ENCODE measurements at regions not wholly inside any gene's neighbourhood (a gene's known extent, or its start where the extent isn't known, plus 50 kb on each side); places are given as distances from the start of the nearest gene placed in this dataset.
"Not testable (repeated sequence)": the region's sequence is repeated elsewhere in the genome, so short reads cannot be mapped to it uniquely, and the experiment has no call there.

DNA sequence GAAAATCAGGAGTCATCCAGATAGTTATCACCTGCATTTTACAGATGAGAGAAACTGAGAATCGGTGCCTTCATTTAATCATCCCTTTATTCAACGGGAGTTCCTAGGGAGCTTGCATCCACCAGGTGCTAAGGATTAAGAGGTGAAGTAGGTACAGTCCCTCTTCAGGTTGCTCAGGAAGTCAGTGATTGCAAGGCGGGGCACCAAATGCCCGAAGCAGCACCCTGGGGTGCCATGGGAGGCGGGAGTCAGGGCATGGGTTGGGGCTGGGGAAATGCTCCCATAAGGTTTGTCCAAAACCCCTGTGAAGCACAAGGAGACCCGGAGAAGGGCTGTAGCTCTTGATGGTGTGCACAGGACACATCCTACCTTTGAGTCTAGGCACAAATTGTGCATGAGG lies 98.8 kb upstream of the KLF4 start:
- no peak for DNase-seq (ENCODE audit: low read depth in 2 of 2)

DNA sequence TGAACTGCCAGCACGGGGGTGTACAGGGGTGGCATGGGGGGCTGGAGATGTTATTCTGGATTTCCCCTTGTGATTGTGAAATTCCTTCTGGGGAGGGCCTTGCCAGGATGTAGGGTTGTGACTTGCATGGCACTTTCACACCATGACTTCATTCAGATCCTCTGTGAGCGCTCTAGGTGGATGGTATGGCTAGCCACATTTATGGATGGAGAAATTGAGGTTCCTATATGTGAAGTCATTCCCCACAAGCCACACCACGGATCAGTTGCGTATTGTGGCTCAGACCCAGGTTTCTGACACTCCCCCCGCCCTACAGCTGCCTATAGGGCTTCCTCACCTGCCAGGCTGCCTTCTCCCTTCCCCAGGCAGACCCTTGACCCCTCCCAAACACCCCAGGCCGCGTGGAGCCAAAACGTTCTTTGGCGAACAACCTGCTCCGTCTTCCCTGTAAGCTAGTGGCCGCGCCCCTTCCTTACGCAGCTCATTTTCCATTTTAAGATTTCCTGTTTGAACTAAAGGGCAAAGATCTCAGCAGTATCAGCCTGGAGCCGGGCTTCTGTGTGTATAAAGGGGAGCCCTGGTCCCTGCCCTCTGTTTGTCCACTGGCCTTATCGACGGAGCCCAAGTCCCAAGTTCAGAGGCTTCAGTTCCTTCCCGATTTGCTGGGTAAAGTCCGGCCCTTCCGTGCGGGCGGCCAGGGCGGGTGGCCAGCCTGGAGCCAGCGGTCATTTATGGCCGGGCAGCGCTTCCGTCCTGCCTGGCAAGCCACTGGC lies 97.8 kb upstream of the KLF4 start:
- no peak for DNase-seq (ENCODE audit: low read depth in 2 of 2)

DNA sequence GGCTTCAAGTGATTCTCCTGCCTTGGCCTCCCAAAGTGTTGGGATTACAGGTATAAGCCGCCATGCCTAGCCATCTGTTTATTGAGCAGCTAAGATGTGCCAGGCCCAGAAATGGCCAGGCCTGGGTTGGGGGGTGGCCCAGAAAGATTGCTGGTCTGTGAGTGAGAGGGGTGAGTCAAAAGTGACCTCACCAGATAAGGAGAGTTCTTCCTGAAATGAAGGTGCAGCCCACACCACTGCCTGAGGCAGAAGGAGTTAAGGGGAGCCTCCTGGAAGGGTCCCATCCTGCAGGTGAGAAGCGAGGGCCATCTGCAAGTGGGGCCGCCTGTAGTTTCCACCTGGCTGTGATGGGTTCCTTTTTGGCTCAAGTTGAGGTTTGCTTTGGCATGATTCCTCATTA lies 96.9 kb upstream of the KLF4 start:
- no peak for DNase-seq (ENCODE audit: low read depth in 2 of 2)

DNA sequence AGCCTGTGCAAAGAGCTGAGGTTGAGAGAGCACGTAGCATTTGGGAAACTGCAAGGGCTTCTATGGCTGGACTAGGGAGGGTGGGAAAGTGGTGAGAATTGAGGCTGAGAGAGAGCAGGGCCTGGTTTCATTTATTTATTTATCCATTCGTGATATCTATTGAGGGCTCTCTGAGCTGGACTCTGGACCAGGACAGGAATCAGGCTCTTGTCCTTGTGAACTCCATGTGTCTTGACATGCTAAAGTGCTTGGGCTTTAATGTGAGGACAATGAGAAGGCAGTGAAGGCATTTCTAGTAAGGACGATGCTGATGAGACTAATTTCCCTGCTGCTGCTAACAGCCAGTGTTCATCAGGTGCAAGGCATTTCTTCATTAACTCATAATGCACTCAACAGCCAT lies 95.9 kb upstream of the KLF4 start:
- no peak for DNase-seq (ENCODE audit: low read depth in 2 of 2)

DNA sequence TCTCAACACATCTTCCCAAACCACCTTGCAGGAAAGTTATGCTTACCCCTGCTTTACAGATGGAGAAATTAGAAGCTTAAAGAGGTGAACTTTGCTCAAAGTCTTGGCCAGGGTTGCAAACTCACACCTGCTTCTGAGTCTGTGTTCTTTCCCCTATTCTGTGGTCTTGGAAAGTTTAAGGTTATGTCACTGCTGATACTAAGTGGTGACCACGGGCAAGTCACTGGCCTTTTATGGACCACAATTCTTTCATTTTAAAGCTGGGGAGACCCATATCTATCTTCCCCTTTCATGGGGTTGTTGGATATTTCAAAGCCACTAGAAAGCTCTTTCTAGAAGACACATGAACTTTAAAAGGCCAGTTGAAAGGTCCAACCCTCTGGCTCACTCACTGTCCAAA lies 95.4 kb upstream of the KLF4 start:
- DNase-seq (ENCODE audit: low read depth in 2 of 2): no peak

DNA sequence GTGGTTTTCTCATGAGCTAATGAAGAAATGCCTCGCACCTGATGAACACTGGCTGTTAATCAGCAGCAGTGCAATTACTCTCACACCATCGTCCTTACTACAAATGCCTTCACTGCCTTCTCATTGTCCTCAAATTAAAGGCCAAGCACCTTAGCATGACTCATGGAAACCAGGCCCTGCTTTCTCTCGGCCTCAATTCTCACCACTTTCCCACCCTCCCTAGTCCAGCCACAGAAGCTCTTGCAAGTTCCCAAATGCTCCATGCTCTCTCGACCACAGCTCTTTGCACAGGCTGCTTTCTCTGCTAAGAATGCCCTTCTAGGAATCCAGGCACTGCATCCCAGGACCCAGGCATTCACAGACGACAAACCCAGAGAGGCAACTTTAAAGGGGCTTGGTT lies 94.6 kb upstream of the KLF4 start:
- no peak for DNase-seq (ENCODE audit: low read depth in 2 of 2)

DNA sequence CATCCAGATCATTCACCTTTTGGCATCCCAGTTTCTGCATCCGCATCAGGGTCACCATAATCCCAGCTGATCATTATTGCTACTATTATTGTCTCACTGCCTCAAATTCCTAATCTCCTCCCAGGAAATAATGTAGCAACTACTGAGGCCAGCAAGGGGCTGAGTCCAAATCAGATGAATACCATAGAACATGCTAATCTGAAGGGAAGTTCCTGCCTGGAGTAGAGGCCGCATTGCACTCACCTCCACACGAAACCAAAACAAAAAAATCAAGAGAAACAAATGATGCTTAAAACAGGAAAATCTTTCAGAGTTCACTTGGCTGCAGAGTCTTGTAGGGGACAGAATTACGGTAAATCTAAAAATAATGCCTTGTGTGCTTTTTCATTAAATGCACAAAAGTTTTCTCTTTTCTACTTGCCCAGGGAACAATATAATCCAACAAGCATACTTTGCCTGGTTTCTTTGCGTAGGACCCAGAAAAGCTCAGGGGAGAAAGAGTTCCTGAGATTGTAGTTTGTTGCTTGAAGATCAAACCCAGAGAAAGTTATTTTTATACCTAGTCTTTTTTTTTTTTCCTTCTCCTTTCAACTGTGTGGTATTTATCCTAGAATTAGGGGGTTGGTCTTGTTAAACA lies 87.7 kb upstream of the KLF4 start:
- no peak for DNase-seq (ENCODE audit: low read depth in 2 of 2)

DNA sequence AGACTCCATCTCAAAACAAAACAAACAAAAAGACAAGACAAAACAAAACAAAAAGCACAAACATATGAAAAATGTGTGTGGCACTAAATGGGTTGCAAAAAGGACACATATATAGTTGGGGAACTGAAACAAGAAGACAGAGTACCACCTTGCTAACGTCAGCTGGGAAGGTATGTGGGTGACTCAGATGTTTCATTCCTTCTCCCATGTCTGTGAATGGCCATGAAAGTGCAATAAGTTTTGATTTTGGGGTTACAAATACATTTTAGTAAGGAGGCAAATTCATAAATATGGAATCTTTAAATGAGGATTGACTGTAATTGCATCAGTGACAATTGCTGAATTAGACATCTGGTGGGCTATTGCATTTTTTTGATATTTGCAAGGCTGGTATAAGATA lies 81.6 kb upstream of the KLF4 start:
- DNase-seq (ENCODE audit: low read depth in 2 of 2): no peak

DNA sequence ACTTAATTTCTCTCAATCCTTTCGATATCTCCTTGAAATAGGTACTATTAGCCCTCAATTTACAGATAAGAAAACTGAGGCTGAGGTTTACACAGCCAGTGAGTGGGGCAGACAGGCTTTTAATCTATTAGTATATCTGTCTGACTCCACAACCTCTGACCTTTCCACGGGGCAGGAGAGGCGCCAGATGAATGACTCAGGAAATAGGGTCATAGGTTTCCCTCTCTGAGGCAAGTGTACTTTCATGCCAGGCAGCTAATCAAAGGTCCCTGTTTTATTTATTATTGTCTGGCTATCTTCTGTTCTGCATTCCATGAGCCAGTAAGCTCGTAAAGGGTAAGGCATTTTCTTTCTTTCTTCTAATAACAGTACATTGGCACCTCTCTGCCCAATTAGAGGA lies 79.6 kb upstream of the KLF4 start:
- DNase-seq (ENCODE audit: low read depth in 2 of 2): no peak

DNA sequence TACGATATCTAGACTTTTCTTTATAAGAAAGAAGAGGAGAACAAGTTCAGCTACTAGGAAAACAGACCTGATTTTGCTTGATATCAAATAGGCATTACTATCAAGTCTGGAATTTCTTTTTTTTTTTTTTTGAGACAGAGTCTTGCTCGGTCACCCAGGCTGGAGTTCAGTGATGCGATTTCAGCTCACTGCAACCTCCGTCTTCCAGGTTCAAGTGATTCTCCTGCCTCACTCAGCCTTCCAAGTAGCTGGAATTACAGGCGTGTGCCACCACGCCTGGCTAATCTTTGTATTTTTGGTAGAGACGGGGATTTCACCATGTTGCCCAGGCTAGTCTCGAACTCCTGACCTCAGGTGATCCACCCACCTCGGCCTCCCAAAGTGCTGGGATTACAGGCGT lies 78.8 kb upstream of the KLF4 start:
- not testable (repeated sequence) for DNase-seq (ENCODE audit: low read depth in 2 of 2)

DNA sequence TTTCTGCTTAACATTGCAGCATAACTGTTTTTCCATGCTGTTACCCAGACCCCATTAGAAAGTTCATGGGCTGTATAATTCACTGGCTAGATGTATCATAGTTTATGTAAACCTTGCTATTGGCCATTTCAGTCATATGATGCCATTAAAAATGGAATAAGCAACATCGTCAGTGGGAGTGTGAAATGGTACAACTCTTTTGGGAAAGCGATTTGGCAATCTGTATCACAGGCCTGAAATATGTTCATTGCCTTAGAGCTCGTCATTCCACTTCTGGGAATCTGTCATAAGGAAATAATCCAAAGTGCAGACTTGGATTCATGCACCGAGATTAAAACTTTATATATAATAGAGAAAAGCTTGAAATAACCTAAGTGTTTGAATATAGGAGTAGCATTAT lies 77.9 kb upstream of the KLF4 start:
- DNase-seq (ENCODE audit: low read depth in 2 of 2): no peak

DNA sequence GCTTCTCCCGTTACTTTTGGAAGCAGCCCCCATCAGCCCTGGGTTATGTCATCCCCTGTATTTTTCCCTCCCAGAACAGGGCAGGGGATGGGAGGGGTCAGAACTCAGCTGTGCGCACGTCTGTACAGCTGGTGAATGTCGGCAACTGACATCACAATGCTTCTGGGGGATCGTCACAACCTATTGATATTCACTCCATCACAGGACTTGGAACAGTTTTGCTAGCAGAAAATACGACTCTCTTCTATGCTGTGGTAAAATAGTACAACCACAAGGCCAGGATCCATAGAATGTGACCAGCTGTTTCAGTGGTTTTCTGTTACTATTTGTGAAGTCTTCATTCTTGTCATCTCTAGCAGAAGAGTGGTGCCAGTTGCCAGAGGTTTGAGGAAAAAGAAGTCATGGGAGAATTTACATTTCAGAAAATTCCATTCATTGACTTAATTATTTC lies 77.1 kb upstream of the KLF4 start:
- no peak for DNase-seq (ENCODE audit: low read depth in 2 of 2)

DNA sequence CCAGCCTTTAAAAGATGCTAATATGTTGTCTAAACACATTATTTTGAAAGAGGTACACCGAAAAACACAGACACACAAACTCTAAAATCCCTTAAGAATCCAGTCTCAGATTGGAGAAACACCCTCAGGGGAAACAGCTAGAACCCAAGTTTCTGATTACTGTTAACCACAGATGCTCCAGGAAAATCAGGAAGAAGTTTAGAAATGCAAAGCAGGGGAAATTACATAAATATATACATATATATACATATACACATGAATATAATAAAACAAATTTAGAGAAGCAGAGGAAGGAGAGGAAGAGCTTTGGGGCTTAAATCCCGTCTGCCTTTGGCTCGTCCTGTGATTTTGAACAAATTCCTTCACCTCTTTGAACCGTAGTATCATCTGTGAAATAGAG lies 73.2 kb upstream of the KLF4 start:
- no peak for DNase-seq (ENCODE audit: low read depth in 2 of 2)

DNA sequence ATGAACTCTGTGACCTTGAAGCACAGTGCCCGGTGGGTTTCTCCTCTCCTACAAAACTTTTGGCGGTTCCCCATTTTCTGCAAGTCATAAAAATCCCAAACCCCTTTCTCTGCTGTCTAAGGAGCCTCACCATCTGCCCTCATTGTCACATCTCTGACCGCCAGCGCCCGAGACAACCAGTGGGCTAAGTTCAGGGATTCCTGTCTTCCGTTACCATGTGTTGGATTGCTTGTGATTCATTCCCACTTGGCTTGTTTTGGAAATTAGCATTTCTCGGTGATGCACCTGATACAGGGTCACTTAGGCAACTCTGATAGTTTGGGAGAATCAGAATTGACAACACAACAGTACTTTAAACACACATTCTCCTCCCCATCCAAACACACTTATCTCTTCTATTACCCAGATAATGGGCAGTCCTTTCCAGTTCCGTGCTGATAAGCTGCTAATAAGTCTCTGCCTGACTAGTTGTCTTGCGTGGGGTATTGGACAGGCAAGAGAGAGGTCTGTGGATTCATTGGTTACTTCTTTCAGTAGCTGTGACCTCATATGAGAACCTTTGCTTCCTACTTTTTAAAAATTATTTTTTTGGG lies 70.0 kb upstream of the KLF4 start:
- no peak for DNase-seq (ENCODE audit: low read depth in 2 of 2)

DNA sequence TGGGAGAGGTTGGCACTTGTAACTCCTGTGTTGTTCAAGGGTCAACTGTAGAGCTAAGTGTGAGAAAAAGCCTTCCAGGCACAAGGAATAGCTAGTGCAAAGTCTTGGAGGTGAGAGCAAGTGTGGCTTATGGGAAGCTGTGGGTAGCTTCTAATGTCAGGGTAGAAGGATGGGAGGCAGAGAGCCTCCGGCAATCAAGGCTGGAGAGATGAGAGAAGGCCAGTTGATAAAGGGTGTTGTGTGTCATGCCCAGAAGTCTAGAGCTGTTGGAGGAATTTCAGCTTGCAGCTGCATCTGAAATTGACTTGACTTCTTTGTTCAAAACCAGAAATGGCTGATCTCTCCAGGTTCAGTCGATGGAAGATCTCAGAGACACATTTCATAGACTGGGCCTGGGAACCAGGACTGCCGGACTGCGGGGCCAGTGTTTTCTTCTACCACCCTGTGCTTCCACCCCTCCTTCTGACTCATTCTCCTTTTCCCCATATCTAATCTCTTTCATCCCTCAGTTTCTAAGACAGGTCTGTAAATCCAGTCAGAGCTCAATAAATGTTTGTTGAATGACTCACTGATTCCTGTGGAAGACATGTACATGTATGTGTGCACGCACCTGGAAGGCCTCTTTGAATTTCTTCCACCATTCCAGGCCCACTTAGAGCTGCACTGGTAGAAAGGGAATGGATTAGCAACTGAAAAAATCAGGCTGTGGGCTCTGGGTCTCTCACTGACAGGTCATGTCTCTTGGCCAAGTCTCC lies 67.8 kb upstream of the KLF4 start:
- no peak for DNase-seq (ENCODE audit: low read depth in 2 of 2)

DNA sequence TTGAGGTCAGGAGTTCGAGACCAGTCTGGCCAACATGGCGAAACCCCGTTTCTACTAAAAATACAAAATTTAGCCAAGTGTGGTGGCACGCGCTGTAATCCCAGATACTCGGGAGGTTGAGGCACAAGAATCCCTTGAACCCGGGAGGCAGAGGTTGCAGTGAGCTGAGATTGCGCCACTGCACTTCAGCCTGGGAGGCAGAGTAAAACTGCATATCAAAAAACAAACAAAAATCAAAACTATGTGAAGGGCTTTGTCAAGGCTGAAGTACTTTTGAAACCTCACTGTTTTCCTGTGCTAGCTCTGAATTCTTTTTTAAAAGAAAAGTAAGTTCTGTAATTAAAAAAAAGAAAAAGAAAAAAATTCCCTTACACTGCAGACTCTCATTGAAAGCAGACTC lies 65.1 kb upstream of the KLF4 start:
- no peak for DNase-seq (ENCODE audit: low read depth in 2 of 2)

DNA sequence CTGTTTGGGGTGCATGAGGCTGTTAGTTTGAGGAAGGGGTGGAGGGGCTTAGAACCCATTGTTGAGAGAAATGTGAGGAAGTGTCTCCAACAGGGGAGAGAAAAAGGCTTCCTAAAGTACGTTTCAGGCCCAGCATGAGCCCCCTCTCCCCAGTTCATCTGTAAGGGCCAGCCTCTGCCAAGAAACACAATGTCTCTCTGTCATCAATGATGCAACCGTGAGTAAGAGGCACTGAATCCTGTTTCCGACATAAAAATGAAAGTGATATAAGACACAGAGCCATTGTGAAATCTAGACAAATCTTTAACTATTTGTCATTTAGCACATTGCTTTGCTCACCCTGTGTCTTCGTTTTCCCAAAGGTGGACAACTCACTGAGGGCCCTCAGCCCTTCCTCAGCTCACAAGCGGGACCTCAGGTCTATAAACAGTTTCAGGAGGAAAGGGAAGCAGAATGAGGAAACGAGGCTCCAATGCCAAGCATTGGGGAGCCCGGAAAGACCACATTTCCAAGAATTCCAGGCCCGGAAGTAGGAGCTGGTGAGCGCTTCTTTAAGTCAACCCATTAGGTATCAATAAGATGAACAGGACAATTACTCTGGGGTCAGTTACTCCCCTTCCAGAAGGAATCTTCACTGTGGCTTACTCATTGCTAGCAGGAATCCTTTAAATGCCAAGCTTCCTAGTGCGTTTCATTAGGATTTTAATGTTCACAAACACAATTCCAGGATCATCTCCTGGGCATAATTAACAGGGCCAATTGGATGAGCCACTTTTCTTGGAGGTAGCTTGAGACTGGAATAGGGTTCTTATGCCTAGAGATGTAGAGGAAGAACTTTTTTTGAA lies 59.0 kb upstream of the KLF4 start:
- no peak for DNase-seq (ENCODE audit: low read depth in 2 of 2)

DNA sequence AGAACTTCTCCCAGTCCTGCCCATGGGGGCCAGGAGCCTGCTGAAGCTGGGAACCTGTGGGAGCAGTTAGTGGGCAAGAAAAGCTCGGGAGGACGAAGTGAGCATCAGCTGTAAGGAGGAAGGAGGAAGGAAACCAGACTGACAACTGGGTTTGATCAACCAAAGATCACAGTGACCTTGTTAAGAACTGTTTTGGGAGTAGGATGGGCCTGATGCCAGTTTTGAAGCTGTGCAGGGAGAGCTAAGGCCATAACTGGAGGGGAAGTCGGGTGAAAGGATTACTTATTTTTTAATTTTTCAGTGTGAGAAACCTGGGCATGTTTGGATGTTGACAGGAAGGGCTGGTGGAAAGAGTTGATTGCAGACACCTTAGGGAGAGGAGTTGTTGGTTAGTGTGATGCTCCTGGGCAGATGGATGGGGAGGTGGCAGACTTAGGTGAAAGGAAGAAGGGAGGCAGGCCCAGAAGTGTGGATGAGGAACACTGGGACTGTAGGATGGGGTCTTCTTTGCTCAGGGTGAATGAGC lies 58.3 kb upstream of the KLF4 start:
- DNase-seq (ENCODE audit: low read depth in 2 of 2): no peak

DNA sequence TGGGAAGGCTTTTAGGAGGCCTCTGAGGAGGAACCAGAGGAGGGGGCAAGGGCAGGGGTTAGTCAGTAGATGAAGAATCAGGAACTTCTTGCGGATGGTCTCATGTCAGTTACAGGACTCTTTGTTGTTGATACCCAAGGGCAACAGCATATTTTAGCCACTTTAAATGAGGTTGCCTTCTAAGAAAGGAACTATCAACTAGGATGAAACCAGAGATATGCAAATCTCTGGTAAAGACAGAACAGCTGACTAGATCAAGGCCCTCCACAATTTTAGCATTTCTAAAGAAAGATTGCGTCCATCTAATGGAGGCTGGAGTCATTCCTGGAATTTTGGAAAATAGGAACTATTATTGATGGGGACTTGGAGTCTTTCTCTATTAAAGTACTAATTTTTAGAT lies 57.7 kb upstream of the KLF4 start:
- no peak for DNase-seq (ENCODE audit: low read depth in 2 of 2)

DNA sequence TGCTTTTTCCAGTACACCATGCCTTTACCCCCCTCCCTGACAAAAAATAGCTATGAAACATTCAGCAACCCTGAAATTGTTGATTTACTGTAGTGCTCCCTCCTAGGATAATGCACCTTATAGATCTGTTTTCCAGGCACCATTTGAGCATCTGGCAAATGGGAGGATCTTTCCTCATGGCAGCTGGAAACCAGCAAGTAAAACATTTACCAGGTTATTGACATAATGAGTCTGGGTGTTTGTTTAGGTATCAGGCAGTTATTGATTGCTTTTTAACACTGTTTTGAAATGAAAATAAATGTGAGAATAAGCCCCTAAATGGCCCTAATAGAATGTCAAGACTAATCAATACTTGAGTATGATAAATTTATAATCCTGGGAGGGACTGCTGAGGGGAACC lies 57.3 kb upstream of the KLF4 start:
- no peak for DNase-seq (ENCODE audit: low read depth in 2 of 2)

DNA sequence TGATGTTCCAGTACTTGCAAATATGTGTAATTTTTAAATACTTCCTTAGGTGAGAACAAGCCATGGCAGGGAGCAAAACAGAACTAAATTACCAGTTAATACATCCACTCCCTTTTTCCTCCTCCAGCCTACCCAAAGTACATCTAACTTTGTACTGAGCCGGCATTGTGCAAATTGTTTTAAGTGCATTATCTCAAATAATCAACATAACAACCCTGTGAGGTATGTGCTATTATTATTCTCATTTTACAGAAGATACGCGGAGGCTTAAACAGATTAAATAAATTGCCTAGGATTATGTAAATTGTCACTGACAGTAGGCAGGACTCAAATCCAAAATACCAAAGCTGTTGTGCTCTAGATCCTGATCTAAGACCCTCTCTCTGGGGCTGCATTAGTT lies 55.5 kb upstream of the KLF4 start:
- no peak for DNase-seq (ENCODE audit: low read depth in 2 of 2)
